Nephron (organoid): ENCODE measurements at regions not wholly inside any gene's neighbourhood (a gene's known extent, or its start where the extent isn't known, plus 50 kb on each side); places are given as distances from the start of the nearest gene placed in this dataset.
A peak's percentile ranks its signal among the peaks of the same experiment; 100 is the strongest.

Experiments
- H3K27ac Mint-ChIP-seq, 3 experiments: 2 replicates each; pipeline ENCODE4 v1.8.0; 2020; ENCODE audit warnings: mixed read lengths in 3 of 3, mild to moderate bottlenecking in 2 of 3, moderate library complexity in 1 of 3
- H3K27me3 Mint-ChIP-seq: 2 replicates; pipeline ENCODE4 v1.8.0; 2021; ENCODE audit warnings: low read depth, mild to moderate bottlenecking, moderate library complexity, mixed read lengths
- H3K36me3 Mint-ChIP-seq: 2 replicates; pipeline ENCODE4 v1.8.0; 2020; ENCODE audit warnings: low read depth, mixed read lengths
- H3K4me1 Mint-ChIP-seq: 2 replicates; pipeline ENCODE4 v1.8.0; 2020; ENCODE audit warnings: mixed read lengths
- H3K4me3 Mint-ChIP-seq, 3 experiments: 2 replicates each; pipeline ENCODE4 v1.8.0; 2020; ENCODE audit warnings: mild to moderate bottlenecking in 3 of 3, mixed read lengths in 3 of 3, moderate library complexity in 2 of 3
- H3K9me3 Mint-ChIP-seq: 2 replicates; pipeline ENCODE4 v1.8.0; 2020; ENCODE audit warnings: mixed read lengths
- TF ChIP-seq, protein P1 (sequence below), 3 experiments: fragments of 200-600 bp; sonication (generic); IDR thresholded peaks; one replicate each; pipeline ENCODE4 v1.5.0; 2021; ENCODE audit warnings: antibody characterized with exemption in 3 of 3; ENCODE audit not compliant: unreplicated experiment in 3 of 3

DNA sequence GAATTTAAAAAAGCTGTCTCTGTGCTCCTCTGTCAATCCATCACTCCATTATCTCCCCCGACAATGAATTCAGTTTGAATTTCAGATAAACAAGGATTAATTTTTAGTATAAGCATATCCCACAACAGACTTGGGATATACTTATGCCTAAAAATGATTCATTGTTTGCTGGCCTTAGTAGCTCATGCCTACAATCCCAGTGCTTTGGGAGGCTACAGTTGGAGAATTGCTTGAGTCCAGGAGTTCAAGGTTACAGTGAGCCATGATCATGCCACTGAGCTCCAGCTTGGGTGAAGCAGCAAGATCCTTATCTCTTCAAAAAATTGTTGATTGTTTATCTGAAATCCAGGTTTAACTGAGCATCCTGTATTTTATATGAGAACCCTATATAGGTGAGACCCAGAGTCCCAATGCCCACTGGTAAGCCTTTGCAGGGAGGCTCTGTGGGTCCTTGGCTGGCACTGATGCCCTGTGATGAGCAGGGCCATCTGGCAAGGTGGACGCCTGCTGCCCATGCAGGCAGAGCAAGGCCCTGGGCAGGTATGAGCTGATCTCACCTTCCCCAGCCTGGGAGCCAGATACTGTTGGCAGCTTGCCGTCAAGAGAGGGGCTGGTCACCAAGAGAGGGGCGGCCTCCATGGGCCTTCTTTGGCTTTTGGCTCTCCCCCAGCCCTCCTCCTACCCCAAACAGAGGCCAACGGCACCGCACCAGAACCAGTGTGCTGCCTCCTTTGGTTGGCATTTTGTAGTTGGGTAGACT, 158.7 kb downstream of the SEC14L1 start:
- TF ChIP-seq, protein P1, sequence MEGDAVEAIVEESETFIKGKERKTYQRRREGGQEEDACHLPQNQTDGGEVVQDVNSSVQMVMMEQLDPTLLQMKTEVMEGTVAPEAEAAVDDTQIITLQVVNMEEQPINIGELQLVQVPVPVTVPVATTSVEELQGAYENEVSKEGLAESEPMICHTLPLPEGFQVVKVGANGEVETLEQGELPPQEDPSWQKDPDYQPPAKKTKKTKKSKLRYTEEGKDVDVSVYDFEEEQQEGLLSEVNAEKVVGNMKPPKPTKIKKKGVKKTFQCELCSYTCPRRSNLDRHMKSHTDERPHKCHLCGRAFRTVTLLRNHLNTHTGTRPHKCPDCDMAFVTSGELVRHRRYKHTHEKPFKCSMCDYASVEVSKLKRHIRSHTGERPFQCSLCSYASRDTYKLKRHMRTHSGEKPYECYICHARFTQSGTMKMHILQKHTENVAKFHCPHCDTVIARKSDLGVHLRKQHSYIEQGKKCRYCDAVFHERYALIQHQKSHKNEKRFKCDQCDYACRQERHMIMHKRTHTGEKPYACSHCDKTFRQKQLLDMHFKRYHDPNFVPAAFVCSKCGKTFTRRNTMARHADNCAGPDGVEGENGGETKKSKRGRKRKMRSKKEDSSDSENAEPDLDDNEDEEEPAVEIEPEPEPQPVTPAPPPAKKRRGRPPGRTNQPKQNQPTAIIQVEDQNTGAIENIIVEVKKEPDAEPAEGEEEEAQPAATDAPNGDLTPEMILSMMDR (IDR thresholded peaks at IDR 0.05; ENCODE audit: unreplicated experiment in 3 of 3): no peak
- Mint-ChIP-seq H3K36me3 (no peaks in the 10 kb centered on the region), H3K4me3 (no peak overlapping the region), H3K4me1 (peaks cover 50% of the 10 kb centered on the region), H3K9me3 (no peaks in the 10 kb centered on the region), H3K27ac (peak overlapping the region in 1 of 3 experiments; percentile 72), H3K27me3 (peaks cover 3% of the 10 kb centered on the region)

DNA sequence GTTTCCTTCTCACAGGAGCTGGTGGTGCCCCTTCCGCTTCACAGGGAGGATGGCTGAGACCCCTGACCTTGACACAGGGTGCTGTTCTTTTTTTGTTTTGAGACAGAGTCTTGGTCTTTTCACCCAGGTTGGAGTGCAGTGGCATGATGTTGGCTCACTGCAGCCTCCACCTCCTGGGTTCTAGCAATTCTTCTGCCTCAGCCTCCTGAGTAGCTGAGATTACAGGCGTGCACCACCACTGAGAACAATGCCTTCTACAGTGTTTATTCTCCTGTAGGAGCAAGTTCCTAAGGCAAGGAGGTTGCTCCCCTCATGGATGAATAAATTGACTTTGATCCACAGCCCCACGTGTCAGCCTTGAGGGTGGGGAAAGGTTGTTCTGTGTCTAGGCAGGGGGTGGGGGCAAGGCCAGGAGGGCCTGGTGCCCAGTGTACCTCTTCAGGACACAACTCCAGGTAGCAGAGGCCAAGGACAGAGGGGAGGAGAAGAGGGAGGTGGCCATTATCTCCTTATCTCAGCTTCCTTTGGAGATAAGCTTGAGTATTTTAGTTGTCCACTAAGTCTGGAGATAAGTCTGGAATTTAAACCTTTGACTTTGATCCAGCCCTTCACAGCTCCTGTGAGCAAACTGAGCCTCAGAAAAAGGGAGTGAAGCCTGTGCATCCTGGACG, 159.4 kb downstream of the SEC14L1 start:
- H3K9me3 Mint-ChIP-seq: no peaks in the 10 kb centered on the region
- peaks cover 7% of the 10 kb centered on the region for H3K27me3 Mint-ChIP-seq
- peaks cover 50% of the 10 kb centered on the region for H3K4me1 Mint-ChIP-seq

DNA sequence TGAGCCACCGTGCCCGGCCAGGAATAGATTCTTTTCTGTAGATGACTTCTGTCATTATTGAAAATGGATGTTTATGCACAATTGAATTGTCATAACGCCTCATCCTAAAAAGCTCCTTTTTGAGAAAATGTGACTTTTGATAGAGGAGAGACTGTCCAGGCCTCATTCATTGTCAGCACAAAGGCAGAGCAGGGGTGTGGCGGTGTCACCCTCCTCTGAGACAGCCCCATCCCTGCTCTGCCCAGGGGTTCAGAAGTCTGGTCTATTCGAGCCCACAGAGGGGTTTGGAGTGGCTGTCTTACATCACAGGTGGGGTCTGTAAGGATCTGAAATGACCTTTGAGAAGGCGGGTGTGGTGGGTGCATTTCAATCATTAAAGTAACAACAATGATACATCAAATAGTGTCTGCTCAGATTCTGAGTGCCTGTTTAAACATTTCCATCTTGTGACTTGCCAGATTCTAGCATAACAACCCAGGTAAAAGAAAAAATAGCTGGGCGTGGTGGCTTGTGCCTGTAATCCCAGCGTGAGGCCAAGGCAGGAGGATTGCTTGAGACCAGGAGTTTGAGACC, 161.0 kb downstream of the SEC14L1 start:
- TF ChIP-seq, protein P1 (IDR thresholded peaks at IDR 0.05; ENCODE audit: unreplicated experiment in 3 of 3): no peak
- Mint-ChIP-seq H3K4me3 (no peak overlapping the region), H3K36me3 (no peaks in the 10 kb centered on the region), H3K27ac (peak overlapping the region in 2 of 3 experiments; percentile 50 to 74), H3K4me1 (peaks cover 42% of the 10 kb centered on the region), H3K27me3 (peaks cover 3% of the 10 kb centered on the region), H3K9me3 (no peaks in the 10 kb centered on the region)

More for the DNA sequence above, 159.4 kb downstream of the SEC14L1 start:
- TF ChIP-seq, protein P1 (IDR thresholded peaks at IDR 0.05; ENCODE audit: unreplicated experiment in 3 of 3): no peak
- Mint-ChIP-seq H3K36me3 (no peaks in the 10 kb centered on the region), H3K4me3 (no peak overlapping the region), H3K27ac (no peak overlapping the region)

DNA sequence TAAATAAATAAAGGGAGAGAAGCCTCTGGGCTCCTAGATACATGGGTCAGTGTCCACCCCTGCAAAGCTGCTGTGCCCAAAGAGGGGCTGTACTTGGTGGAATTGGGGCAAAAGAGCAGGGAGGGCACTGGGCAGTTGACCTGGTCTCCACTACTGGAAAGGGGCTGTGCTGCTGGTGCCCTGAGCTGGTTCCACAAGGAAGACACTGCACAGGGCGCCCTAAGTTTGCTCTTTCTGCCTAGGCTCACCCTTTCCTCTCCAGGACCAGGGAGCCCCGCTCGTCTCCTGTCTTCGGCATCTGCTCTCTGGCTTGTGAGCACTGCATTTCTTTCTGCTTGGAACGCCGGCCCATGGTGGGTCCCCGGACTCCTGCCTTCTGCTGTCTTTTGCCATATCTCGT, 161.9 kb downstream of the SEC14L1 start:
- Mint-ChIP-seq H3K27me3 (peaks cover 3% of the 10 kb centered on the region), H3K4me1 (peaks cover 43% of the 10 kb centered on the region), H3K4me3 (no peak overlapping the region), H3K9me3 (no peaks in the 10 kb centered on the region), H3K36me3 (no peaks in the 10 kb centered on the region), H3K27ac (peak overlapping the region in 1 of 3 experiments; percentile 65)
- TF ChIP-seq, protein P1 (IDR thresholded peaks at IDR 0.05; ENCODE audit: unreplicated experiment in 3 of 3): no peak

DNA sequence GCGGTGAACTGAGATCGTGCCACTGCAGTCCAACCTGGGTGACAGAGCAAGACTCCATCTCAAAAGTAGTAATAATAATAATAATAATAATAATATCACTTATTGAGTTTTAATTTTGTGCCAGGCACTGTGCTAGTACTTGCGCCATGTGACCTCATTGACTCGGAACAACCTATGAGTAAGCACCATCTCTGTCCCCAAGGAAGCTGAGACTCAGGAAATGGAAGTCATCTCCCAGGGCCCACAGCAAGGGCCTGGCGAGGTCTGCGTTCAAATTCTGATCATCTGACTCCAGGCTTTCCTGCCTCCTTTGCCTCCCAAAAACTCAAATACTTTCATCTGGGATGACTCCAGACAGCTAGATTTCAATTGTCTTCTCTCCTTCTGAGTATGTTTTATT, 162.9 kb downstream of the SEC14L1 start:
- H3K27me3 Mint-ChIP-seq: peaks cover 3% of the 10 kb centered on the region
- no peak overlapping the region for H3K4me3 Mint-ChIP-seq
- TF ChIP-seq, protein P1 (IDR thresholded peaks at IDR 0.05; ENCODE audit: unreplicated experiment in 3 of 3): no peak
- peak overlapping the region; percentile 66 to 90 (median 85) for H3K27ac Mint-ChIP-seq
- peaks cover 38% of the 10 kb centered on the region for H3K4me1 Mint-ChIP-seq
- H3K9me3 Mint-ChIP-seq: no peaks in the 10 kb centered on the region
- H3K36me3 Mint-ChIP-seq: no peaks in the 10 kb centered on the region
